GM18511 (cell line): ENCODE measurements at regions not wholly inside any gene's neighbourhood (a gene's known extent, or its start where the extent isn't known, plus 50 kb on each side); places are given as distances from the start of the nearest gene placed in this dataset.
A peak's percentile ranks its signal among the peaks of the same experiment; 100 is the strongest.
"Not testable (repeated sequence)": the region's sequence is repeated elsewhere in the genome, so short reads cannot be mapped to it uniquely, and the experiment has no call there.

Experiments used
- ATAC-seq: cut with Tn5 transposase; IDR thresholded peaks from one replicate; pipeline ENCODE4 v1.9.1; 2021; ENCODE audit warnings: mild to moderate bottlenecking, moderate library complexity; ENCODE audit not compliant: unreplicated experiment

- no peak for ATAC-seq
Measured at GRCh38 chr4:44988011-44988410, 261.7 kb upstream of the GNPDA2 start.

- no peak for ATAC-seq
Measured at GRCh38 chr4:44985938-44986337, 259.6 kb upstream of the GNPDA2 start.

- ATAC-seq: no peak
Measured at GRCh38 chr4:44985152-44985551, 258.8 kb upstream of the GNPDA2 start.

GRCh38 chr4:44984083-44984482 is 257.7 kb upstream of the GNPDA2 start:
- ATAC-seq: no peak

- no peak for ATAC-seq
Measured at GRCh38 chr4:44983083-44983482, 256.7 kb upstream of the GNPDA2 start.

- no peak for ATAC-seq
Measured at GRCh38 chr4:44978020-44978419, 251.7 kb upstream of the GNPDA2 start.

GRCh38 chr4:44965435-44966095 is 239.2 kb upstream of the GNPDA2 start:
- ATAC-seq: no peak

GRCh38 chr4:44964086-44964485 is 237.7 kb upstream of the GNPDA2 start:
- ATAC-seq: not testable (repeated sequence)

- ATAC-seq: no peak
Measured at GRCh38 chr4:44961001-44961755, 234.8 kb upstream of the GNPDA2 start.

GRCh38 chr4:44931720-44932119 is 205.4 kb upstream of the GNPDA2 start:
- no peak for ATAC-seq

GRCh38 chr4:44928785-44929184 is 202.4 kb upstream of the GNPDA2 start:
- ATAC-seq: no peak

GRCh38 chr4:44927399-44928380 is 201.3 kb upstream of the GNPDA2 start:
- peak; percentile 65 for ATAC-seq

GRCh38 chr4:44916411-44916810 is 190.1 kb upstream of the GNPDA2 start:
- ATAC-seq: no peak

- no peak for ATAC-seq
Measured at GRCh38 chr4:44914748-44915147, 188.4 kb upstream of the GNPDA2 start.

- ATAC-seq: no peak
Measured at GRCh38 chr4:44914223-44914622, 187.9 kb upstream of the GNPDA2 start.

- ATAC-seq: no peak
Measured at GRCh38 chr4:44912980-44913379, 186.6 kb upstream of the GNPDA2 start.

GRCh38 chr4:44908565-44908964 is 182.2 kb upstream of the GNPDA2 start:
- no peak for ATAC-seq

GRCh38 chr4:44872246-44872645 is 145.9 kb upstream of the GNPDA2 start:
- no peak for ATAC-seq

- ATAC-seq: no peak
Measured at GRCh38 chr4:44871133-44871532, 144.8 kb upstream of the GNPDA2 start.

GRCh38 chr4:44869985-44870384 is 143.6 kb upstream of the GNPDA2 start:
- ATAC-seq: no peak

- ATAC-seq: no peak
Measured at GRCh38 chr4:44869222-44869882, 143.0 kb upstream of the GNPDA2 start.
